NB4 (cell line): ENCODE measurements at regions not wholly inside any gene's neighbourhood (a gene's known extent, or its start where the extent isn't known, plus 50 kb on each side); places are given as distances from the start of the nearest gene placed in this dataset.

Experiments used
- DNase-seq: peaks from one replicate; pipeline ENCODE4 v3.0.0; 2010; ENCODE audit warnings: low read depth
- H3K4me3 ChIP-seq: one replicate; pipeline ENCODE4 v1.5.1; 2011; ENCODE audit warnings: mild to moderate bottlenecking, low read depth, low read length, moderate library complexity
- MYC ChIP-seq: IDR thresholded peaks from 2 replicates; pipeline ENCODE4 v1.6.1; 2011; ENCODE audit warnings: low read depth, low read length
- POLR2A ChIP-seq: IDR thresholded peaks from 2 replicates; pipeline ENCODE4 v1.6.1; 2011; ENCODE audit warnings: mild to moderate bottlenecking; ENCODE audit not compliant: insufficient read length; ENCODE audit errors: extremely low read depth
- TF ChIP-seq, protein P1 (sequence below): IDR thresholded peaks from 2 replicates; pipeline ENCODE4 v1.6.1; 2011; ENCODE audit warnings: low read depth, low read length
- TF ChIP-seq, protein P2 (sequence below): IDR thresholded peaks from one replicate; pipeline ENCODE4 v1.5.1; 2012; ENCODE audit warnings: low read depth, low read length

DNA sequence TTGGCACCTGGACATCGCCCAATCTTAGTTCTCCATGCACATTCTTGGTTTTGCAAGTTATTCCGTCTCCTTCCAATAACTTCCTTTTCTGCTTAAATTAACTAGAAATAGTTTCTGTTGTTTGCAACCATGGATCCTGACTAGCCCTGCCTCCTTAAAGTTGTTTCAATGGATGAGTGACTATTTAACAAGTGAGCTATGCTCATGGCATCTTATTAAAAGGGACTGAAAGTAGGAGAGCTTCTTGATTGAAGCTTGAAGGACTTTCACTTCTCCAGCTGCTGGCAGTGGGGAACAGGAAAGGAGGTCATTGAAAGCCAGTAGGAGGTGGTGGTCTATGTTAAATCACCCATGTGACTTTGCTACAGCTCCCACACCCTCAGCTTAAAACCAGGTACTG lies 466.8 kb downstream of the ARHGEF28 start:
- no peak overlapping the region for H3K4me3 ChIP-seq
- DNase-seq, result no peak
- TF ChIP-seq POLR2A, result no peak
- TF ChIP-seq, protein P1, sequence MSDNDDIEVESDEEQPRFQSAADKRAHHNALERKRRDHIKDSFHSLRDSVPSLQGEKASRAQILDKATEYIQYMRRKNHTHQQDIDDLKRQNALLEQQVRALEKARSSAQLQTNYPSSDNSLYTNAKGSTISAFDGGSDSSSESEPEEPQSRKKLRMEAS, result no peak
- no peak for TF ChIP-seq MYC
- TF ChIP-seq, protein P2, sequence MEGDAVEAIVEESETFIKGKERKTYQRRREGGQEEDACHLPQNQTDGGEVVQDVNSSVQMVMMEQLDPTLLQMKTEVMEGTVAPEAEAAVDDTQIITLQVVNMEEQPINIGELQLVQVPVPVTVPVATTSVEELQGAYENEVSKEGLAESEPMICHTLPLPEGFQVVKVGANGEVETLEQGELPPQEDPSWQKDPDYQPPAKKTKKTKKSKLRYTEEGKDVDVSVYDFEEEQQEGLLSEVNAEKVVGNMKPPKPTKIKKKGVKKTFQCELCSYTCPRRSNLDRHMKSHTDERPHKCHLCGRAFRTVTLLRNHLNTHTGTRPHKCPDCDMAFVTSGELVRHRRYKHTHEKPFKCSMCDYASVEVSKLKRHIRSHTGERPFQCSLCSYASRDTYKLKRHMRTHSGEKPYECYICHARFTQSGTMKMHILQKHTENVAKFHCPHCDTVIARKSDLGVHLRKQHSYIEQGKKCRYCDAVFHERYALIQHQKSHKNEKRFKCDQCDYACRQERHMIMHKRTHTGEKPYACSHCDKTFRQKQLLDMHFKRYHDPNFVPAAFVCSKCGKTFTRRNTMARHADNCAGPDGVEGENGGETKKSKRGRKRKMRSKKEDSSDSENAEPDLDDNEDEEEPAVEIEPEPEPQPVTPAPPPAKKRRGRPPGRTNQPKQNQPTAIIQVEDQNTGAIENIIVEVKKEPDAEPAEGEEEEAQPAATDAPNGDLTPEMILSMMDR, result no peak

DNA sequence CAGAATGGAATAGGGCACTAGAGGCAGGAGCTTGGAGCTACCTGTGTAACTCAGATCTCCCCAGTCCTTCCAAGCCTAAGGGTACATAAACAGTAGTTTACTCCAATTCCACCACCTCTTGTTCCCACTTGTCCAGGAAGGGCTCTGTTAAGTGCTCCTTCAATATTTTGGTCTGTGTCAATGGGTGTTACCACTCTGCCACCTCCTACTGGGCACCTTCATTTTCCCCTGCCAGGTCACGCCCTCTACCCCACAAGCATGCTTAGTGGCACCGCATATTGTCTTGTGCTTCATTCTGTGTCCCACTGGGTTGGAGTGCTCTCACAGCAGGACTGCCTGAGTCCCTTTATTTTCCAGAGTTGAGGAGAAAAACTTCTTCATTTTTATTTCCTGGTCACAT lies 459.8 kb downstream of the ARHGEF28 start:
- DNase-seq, result no peak
- TF ChIP-seq MYC, result no peak
- TF ChIP-seq, protein P2, result no peak
- no peak for TF ChIP-seq POLR2A
- TF ChIP-seq, protein P1, result no peak
- H3K4me3 ChIP-seq, result no peak overlapping the region

DNA sequence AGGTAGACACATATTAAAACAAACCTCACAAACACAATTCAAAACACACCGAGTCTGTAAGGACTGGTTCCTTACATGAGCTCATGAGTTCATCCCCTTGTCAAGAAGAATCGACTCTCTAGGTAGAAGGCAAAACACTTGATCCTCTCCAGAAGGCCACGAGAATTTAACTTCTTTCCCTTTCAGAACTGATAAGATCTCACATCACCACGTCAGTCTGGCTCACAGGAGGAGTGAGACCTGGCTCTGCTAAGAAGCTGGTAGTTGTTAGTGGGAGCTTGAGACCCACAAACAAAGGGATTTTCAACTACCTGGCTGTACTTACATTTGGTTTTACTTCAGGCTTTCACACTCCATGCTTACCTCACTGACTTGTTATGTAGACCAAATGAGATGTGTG lies 459.2 kb downstream of the ARHGEF28 start:
- DNase-seq, result no peak
- TF ChIP-seq, protein P2, result no peak
- TF ChIP-seq, protein P1, result no peak
- TF ChIP-seq POLR2A, result no peak
- TF ChIP-seq MYC, result no peak
- H3K4me3 ChIP-seq, result no peak overlapping the region

DNA sequence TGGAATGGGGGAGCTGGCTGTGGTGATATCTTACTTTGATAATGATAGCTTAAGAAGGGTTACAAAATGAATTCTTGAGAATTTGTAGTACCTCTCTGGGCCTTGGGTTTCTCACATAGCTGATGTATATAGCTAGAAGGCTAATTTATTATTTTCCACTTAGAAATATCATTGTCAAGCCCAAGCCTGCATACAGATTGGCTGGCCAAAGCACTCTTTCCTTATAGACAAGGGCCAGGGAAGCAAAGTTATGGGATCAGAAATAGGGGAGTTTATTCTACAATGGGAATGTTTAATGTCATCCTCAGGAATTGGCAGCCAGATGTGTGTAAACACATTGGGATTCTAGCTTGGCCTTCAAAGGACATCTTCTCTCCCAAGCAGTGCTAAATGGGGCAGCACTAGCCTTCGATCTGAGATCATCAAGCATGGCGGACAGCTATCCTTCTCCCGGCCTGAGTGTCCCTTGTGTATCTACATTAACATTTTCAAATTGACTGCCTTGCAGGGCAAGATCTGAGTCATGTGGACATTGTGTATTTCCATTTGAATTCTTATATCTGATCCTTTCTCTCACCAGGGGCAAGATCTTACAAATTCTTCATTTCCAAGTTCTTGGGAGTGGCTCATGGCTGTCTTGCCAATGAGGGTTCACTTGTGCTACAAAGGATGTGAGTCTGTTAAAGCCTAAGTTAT lies 457.2 kb downstream of the ARHGEF28 start:
- DNase-seq, result no peak
- TF ChIP-seq MYC (no peak), POLR2A (no peak)
- H3K4me3 ChIP-seq, result no peak overlapping the region

DNA sequence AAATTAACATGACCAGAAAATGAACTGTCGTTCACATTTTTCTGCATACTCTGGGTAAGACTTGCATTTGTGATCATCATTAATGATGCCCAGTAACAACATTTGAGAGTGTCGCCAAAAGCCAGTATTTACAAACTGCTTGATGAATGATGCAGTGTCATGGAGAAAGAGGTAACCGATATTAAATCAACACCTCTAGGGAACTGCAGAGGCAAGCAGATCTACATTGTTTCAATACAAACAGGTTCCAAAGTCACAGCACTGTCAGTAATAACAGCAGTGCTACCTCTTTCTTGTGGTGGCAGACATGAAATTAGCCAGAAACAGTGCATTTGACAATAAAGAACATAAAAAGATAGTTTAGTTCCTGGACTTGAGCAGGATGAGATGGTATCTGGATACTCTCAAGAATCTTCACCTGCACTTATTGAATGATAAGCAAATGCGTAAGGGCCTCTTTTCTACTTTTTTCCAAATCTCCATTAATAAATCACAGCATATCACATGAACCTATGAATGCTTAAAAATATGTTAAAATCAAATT lies 456.6 kb downstream of the ARHGEF28 start:
- H3K4me3 ChIP-seq, result no peak overlapping the region
- TF ChIP-seq, protein P1, result no peak
- TF ChIP-seq, protein P2, result no peak
- no peak for TF ChIP-seq MYC
- no peak for TF ChIP-seq POLR2A
- DNase-seq, result no peak

DNA sequence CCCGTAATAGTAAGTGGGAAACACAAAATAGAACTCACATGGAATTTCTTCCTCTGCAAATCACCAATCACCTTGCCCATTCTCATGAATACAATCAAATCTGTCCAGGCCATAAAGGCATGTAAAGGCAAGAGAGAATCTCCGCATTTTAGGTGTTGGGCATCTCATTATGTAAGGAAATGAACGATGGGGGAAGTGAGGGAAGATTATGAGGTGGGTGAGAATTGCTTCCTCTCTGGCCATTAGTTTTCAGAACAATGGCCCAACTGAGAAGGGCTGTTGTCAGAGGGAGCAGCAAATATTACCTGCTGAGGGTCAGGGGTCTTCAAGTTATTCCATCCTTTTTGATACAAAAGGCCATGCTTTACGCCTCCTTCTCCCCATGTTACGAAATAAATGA lies 455.1 kb downstream of the ARHGEF28 start:
- TF ChIP-seq POLR2A (no peak), MYC (no peak)
- TF ChIP-seq, protein P1, result no peak
- TF ChIP-seq, protein P2, result no peak
- DNase-seq, result no peak
- H3K4me3 ChIP-seq, result no peak overlapping the region
